HUES48 (cell line): ENCODE measurements at regions not wholly inside any gene's neighbourhood (a gene's known extent, or its start where the extent isn't known, plus 50 kb on each side); places are given as distances from the start of the nearest gene placed in this dataset.
"Not testable (repeated sequence)": the region's sequence is repeated elsewhere in the genome, so short reads cannot be mapped to it uniquely, and the experiment has no call there.

Experiments used
- H3K27ac ChIP-seq: one replicate; pipeline ENCODE4 v1.7.0; 2013; ENCODE audit warnings: low read depth, low read length, inconsistent platforms
- H3K27me3 ChIP-seq: 2 replicates; pipeline ENCODE4 v1.6.1; 2013; ENCODE audit warnings: mild to moderate bottlenecking, low read length; ENCODE audit not compliant: control insufficient read depth, insufficient read depth
- H3K36me3 ChIP-seq: 2 replicates; pipeline ENCODE4 v1.6.1; 2013; ENCODE audit warnings: low read length; ENCODE audit not compliant: control insufficient read depth, insufficient read depth
- H3K4me1 ChIP-seq: 2 replicates; pipeline ENCODE4 v1.6.1; 2013; ENCODE audit warnings: mild to moderate bottlenecking, low read length; ENCODE audit not compliant: control insufficient read depth, insufficient read depth
- H3K4me3 ChIP-seq: 2 replicates; pipeline ENCODE4 v1.5.1; 2013; ENCODE audit warnings: mild to moderate bottlenecking, low read depth, low read length
- H3K9ac ChIP-seq: 2 replicates; pipeline ENCODE4 v1.6.1; 2013; ENCODE audit warnings: mild to moderate bottlenecking, low read depth, low read length, moderate library complexity
- H3K9me3 ChIP-seq: 2 replicates; pipeline ENCODE4 v1.6.1; 2013; ENCODE audit warnings: low read length; ENCODE audit not compliant: control insufficient read depth, insufficient read depth

DNA sequence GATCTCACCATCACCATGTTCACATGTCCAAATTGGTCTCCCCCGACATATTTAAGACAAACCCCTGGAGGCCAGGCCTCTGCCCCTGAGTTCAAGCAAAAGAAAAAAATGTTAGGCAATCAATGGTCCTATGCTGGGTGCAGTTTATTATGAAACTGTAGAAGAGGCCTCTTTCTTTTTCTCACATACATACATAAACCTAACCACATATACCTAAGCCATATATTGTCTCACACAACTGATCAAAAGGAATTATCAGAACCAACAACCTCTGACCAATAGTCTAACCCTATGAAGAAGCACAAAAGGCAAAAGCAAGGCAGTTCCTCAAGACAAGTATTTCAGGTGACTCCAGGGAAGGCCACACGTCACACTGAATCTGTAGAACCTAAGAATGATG is 49.9 kb downstream of the ILRUN start:
- no peak overlapping the region for H3K27ac ChIP-seq
- no peaks in the 10 kb centered on the region for H3K27me3 ChIP-seq
- H3K4me3 ChIP-seq = no peak overlapping the region
- H3K4me1 ChIP-seq = no peaks in the 10 kb centered on the region
- H3K9ac ChIP-seq = no peak overlapping the region
- no peaks in the 10 kb centered on the region for H3K9me3 ChIP-seq
- peaks cover 38% of the 10 kb centered on the region for H3K36me3 ChIP-seq

DNA sequence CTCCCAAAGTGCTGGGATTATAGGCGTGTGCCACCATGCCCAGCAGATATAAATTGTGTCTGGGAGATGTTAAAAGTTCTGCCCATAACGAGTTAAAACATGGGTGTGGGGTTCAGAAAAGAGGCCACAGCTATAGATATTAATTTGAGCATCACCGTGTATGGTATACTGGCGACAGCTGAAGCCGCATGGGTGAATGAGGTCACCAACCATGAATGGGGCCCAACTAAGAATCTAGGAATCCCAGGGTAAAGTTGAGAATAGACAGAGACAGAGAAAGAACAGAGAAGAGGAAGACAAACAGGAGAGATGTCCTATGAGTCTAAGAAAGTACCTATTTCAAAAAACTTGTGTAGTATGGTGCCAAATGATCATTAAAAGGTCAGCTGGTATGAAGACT is 50.9 kb downstream of the ILRUN start:
- Histone ChIP-seq H3K27ac (no peak overlapping the region), H3K4me3 (no peak overlapping the region), H3K9ac (no peak overlapping the region), H3K4me1 (no peaks in the 10 kb centered on the region), H3K27me3 (no peaks in the 10 kb centered on the region), H3K9me3 (no peaks in the 10 kb centered on the region), H3K36me3 (peaks cover 38% of the 10 kb centered on the region)

DNA sequence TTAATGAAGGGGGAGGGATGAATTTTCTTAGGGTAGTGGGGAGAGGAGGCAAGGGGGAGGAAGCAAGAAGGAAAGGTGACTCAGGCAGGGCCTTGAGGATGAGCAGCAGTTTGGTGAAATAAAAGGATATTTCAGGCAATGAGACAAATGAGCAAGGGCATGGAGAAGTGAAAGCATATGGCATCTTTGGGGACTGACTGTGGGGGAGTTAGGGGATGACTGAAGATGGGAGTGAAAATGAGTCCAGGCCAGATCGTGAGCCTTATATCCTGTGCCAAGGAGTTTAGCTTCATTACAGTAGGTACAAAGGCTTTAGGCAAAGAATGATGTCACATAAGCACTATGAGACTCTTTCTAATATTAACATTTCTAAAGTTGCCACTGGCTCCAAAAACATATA is 51.9 kb downstream of the ILRUN start:
- Histone ChIP-seq H3K4me1 (no peaks in the 10 kb centered on the region), H3K9ac (no peak overlapping the region), H3K4me3 (no peak overlapping the region), H3K9me3 (no peaks in the 10 kb centered on the region), H3K27me3 (no peaks in the 10 kb centered on the region), H3K36me3 (peaks cover 35% of the 10 kb centered on the region), H3K27ac (no peak overlapping the region)

DNA sequence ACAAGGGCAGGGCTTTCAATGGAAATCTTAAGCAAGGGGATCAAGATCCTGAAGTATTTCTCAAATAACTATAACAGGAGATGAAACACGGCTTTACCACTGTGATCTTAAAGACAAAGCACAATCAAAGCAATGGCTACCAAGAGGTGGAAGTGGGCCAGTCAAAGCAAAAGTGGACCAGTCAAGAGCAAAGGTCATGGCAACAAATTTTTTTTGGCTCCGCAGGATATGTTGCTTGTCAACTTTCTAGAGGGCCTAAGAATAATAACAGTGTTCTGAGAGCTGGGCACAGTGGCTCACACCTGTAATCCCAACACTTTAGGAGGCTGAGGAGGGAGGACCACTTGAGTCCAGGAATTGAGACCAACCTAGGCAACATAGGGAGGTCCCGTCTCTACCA is 54.1 kb downstream of the ILRUN start:
- Histone ChIP-seq H3K9me3 (no peaks in the 10 kb centered on the region), H3K9ac (no peak overlapping the region), H3K4me1 (no peaks in the 10 kb centered on the region), H3K27me3 (no peaks in the 10 kb centered on the region), H3K4me3 (no peak overlapping the region), H3K36me3 (peaks cover 29% of the 10 kb centered on the region), H3K27ac (no peak overlapping the region)

DNA sequence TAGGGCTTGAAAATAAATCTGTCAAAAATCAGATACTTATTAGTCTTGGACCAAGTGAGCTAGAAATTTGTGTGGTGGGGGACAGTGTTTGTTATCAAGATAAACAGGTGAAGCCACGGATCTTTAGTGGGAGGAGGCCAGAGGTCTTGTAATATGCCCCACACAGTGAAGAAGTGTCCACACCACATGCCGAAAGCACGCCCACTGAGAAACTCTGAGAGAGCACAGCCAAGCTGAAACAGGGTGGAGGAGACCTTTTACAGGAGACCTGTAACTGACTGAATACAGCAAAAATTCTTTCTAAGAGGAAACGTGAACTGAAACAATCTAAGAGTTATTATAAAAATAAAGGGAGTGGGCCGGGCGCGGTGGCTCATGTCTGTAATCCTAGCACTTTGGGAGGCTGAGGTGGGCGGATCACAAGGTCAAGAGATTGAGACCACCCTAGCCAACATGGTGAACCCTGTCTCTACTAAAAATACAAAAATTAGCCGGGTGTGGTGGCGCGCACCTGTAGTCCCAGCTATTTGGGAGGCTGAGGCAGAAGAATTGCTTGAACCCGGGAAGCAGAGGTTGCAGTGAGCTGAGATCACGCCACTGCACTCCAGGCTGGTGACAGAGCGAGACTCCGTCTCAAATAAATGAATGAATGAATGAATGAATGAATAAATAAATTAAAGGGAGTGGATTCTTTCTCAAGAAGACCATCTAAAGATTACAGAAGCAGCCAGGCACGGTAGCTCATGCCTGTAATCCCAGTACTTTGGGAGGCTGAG is 56.3 kb downstream of the ILRUN start:
- H3K9ac ChIP-seq, H3K27ac ChIP-seq: not testable (repeated sequence)

DNA sequence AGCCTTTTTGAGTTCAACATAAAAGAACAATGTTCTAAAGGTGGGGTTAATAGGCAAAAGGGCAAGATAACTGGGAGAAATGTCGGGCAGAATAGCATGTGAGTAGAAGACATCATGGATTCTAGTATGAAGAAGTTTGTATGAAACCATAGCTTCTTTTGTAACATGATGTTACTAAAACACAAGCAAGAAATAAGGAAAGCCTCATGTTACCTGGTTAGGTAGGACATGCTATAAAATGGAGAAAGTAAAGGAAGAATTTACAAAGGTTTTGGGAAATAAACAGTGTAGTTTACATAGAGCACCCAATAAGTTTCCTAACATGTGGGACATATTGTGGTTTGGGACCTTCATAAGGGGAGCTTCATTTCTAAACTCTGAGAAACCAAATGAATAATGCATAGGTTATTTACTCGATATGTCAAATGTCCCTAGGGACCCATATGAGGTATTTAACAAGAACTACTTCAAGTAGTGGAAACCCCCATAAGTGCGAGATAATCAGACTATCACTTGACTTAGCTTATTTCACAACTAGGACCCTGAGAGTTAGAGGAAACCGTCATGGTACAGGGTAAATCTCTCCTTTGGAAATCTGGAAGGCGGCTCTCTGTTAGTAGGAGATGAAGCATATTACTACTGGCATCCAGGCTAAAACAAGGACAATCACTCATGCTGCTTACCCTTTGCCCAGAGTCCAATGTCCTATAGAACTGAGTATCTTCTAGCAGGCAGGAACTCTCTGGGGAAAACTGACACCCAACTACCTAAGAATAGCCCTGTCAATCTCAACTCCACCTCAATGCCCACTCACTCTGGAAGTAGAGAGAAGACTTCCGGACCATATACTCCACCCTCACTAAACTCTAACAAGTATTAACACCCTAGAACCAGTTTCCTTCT is 57.5 kb downstream of the ILRUN start:
- H3K27me3 ChIP-seq = no peaks in the 10 kb centered on the region
- H3K36me3 ChIP-seq = peaks cover 4% of the 10 kb centered on the region; the same call in 1 of the 2 replicates
- H3K9ac ChIP-seq = no peak overlapping the region
- H3K4me3 ChIP-seq = no peak overlapping the region
- no peaks in the 10 kb centered on the region for H3K9me3 ChIP-seq
- no peaks in the 10 kb centered on the region for H3K4me1 ChIP-seq
- no peak overlapping the region for H3K27ac ChIP-seq

More for the DNA sequence above, 56.3 kb downstream of the ILRUN start:
- H3K4me1 ChIP-seq, H3K9me3 ChIP-seq, H3K27me3 ChIP-seq, H3K4me3 ChIP-seq: not testable (repeated sequence)
- peaks cover 15% of the 10 kb centered on the region for H3K36me3 ChIP-seq

DNA sequence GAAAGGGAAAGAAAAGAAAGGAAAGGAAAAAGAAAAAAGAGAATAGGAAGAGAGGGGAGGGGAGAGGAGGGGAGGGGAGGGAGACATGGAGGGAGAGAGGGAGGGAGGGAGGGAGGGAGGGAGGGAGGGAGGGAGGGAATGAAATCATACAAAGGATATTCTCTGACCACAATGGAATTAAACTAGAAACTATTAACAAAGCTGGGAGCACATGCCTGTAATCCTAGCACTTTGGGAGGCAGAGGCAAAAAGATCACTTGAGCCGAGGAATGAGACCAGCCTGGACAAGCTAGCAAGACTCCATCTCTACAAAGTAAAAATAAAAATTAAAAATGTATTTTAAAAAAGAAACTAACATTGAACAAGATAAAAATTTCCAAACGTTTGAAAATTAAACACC is 62.8 kb downstream of the ILRUN start:
- no peaks in the 10 kb centered on the region for H3K4me1 ChIP-seq
- H3K27me3 ChIP-seq = no peaks in the 10 kb centered on the region
- H3K36me3 ChIP-seq = no peaks in the 10 kb centered on the region
- H3K9ac ChIP-seq = no peak overlapping the region
- no peak overlapping the region for H3K27ac ChIP-seq
- no peaks in the 10 kb centered on the region for H3K9me3 ChIP-seq
- no peak overlapping the region for H3K4me3 ChIP-seq

DNA sequence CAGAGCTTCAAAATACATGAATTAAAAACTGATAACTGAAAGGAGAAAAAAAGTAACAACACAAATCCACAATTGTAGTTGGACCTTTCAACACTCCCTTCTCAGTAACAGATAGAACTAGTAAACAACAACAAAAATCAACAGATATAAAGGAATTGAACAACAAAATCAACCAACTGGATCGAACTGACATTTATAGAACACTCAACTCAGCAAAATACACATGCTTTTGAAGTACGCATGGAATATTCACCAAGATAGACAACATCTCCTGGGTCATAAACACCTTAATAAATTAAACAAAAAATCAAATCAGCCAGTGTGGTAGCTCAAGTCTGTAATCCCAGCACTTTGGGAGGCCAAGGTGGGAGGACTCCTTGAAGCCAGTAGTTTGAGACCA is 63.3 kb downstream of the ILRUN start:
- H3K27ac ChIP-seq = no peak overlapping the region
- H3K4me1 ChIP-seq = no peaks in the 10 kb centered on the region
- H3K36me3 ChIP-seq = no peaks in the 10 kb centered on the region
- no peak overlapping the region for H3K9ac ChIP-seq
- H3K4me3 ChIP-seq = no peak overlapping the region
- H3K27me3 ChIP-seq = no peaks in the 10 kb centered on the region
- H3K9me3 ChIP-seq = no peaks in the 10 kb centered on the region

DNA sequence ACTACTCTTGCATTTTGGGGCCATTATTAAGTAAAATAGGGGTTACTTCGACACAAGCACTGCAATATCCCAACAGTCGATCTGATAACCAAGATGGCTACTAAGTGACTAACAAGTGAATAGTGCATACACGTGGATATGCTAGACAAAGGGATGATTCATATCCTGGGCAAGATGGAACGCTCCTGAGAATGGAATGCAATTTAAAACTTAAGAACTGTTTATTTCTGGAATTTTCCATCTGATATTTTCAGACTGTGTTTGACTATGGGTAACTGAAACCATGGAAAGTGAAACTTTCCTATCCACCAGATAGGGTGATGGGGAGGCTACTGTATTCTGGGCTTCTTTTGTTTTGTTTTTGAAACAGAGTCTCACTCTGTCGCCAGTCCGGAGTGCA is 66.5 kb downstream of the ILRUN start:
- Histone ChIP-seq H3K27ac (no peak overlapping the region), H3K36me3 (0 out of 2 replicates have a peak, but pooled peaks cover 5% of the 10 kb centered on the region), H3K4me1 (no peaks in the 10 kb centered on the region), H3K27me3 (no peaks in the 10 kb centered on the region), H3K9me3 (no peaks in the 10 kb centered on the region), H3K4me3 (no peak overlapping the region), H3K9ac (no peak overlapping the region)

DNA sequence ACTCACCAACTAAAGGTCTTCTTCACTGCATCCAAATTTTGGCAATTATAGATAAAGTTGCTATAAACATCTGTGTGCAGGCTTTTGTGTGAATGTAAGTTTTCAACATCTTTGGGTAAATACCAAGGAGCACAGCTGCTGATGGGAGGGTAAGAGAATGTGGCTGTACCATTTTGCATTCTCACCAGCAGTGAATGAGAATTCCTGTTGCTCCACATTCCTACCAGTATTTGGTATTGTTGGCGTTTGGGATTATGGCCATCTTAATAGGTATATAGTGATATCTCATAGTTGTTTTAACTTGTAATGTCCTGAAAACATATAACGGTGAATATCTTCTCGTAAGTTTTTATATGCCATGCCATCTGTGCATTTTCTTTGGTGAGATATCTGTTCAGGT is 69.3 kb downstream of the ILRUN start:
- Histone ChIP-seq H3K36me3 (0 out of 2 replicates have a peak, but pooled peaks cover 5% of the 10 kb centered on the region), H3K27me3 (no peaks in the 10 kb centered on the region), H3K4me1 (no peaks in the 10 kb centered on the region), H3K4me3 (no peak overlapping the region), H3K9ac (no peak overlapping the region), H3K27ac (no peak overlapping the region), H3K9me3 (no peaks in the 10 kb centered on the region)
